GM21717 (cell line): ENCODE measurements at regions not wholly inside any gene's neighbourhood (a gene's known extent, or its start where the extent isn't known, plus 50 kb on each side); places are given as distances from the start of the nearest gene placed in this dataset.
A peak's percentile ranks its signal among the peaks of the same experiment; 100 is the strongest.
"Not testable (repeated sequence)": the region's sequence is repeated elsewhere in the genome, so short reads cannot be mapped to it uniquely, and the experiment has no call there.

ENCODE experiments used
- ATAC-seq: cut with Tn5 transposase; IDR thresholded peaks from one replicate; pipeline ENCODE4 v1.9.1; 2021; ENCODE audit warnings: mild to moderate bottlenecking, moderate library complexity; ENCODE audit not compliant: unreplicated experiment

DNA sequence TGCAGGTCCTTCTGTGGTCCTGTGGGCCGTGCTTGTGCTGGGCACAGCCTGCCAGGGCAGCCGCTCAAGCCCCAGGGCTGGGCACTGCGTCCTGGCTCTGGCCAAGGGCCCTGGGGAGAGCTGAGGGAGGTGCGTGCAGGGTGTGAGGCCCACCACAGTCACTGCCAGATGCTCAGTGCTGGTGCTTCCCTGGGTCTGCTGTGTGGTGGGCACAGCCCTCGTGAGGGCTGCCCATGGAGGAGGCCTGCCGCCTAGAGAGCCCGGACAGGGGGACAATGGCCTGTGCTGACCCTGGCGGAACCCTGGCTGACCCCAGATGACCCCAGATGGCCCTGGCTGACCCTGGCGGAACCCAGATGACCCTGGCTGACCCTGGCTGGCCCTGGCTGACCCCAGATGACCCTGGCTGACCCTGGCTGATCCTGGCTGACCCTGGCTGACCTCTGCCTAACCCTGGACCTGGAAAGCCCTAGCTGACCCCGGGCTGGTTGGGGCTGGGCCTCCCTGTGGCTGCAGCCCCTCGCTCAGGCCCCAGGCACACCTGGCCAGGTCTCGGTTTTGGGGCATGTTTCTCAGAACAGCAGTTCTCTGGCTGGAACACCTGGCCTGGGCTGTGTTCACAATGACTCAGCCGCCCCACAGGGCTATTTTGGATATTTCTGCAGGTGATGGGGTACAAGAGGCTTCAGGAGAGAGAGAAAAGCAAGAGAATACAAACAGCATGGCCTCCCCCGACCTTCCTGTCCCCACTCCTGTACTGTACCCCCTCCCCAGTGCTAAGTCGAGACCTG lies 55.4 kb downstream of the TMEM121 start:
- ATAC-seq: peak; percentile 50

DNA sequence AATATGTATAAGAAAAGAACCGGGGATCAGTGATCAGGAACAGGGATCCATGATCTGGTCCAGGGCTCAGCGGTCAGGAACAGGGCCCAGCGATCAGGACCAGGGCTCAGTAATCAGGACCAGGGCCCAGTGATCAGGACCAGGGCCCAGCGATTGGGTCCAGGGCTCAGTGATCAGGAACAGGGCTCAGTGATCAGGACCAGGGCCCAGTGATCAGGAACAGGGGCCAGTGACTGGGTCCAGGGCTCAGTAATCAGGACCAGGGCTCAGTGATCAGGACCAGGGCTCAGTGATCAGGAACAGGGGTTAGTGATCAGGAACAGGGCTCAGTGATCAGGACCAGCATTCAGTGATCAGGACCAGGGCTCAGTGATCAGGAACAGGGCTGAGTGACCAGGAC lies 56.3 kb downstream of the TMEM121 start:
- ATAC-seq: no peak

DNA sequence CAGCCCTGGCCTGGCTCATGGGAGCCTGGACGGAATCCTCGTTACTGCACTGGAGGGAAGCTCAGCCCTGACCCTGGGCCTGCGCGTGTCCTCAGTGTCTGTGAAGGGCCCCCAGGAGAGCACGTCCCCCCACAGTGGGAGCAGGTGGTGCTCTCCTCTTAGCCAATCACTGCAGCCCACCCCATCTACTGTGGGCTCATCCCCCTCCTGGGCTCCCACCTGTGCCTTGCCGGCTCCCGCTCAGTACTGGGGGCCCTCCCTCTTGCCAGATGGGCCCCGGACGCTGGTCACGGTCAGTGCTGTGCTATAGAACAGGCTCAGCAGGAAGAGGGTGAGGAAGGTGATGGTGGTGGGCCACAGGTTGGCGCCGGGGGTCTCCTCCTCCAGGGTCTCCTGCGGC lies 57.5 kb downstream of the TMEM121 start:
- not testable (repeated sequence) for ATAC-seq

DNA sequence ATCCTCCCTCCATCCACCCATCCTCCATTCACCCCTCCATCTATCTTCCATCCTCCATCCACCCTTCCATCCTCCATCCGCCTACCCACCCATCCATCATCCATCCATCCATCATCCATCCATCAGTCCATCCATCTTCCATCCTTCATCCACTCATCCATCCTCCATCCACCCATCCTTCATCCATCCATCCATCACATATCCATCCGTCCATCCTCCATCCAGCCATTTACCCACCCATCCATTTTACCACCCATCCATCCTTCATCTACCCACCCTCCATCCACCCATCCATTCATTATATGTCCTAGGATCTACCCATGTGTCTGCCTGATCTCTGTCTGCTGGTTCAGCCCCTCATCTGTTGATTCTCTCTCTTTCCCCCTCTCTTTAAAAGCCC lies 58.9 kb downstream of the TMEM121 start:
- not testable (repeated sequence) for ATAC-seq

DNA sequence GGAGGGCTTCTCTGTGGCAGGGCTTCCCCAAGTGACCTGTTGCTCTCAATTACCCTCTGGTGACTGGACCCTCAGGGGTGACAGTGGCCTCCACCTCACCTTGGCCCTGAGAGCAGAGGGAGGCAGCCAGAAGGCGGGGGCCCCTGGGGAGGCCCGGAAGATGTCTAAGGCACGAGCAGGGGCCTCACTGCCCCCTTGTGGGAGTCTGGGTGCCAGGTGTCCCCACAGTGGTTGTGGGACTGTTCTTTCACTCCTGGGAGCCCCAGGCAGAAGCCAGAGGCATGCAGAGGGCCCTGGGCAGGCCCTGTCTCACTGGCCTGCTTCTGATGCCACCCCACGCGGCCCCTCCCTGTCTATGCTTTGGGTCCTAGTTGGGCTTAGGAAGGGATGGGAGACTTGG lies 59.3 kb downstream of the TMEM121 start:
- ATAC-seq: not testable (repeated sequence)

DNA sequence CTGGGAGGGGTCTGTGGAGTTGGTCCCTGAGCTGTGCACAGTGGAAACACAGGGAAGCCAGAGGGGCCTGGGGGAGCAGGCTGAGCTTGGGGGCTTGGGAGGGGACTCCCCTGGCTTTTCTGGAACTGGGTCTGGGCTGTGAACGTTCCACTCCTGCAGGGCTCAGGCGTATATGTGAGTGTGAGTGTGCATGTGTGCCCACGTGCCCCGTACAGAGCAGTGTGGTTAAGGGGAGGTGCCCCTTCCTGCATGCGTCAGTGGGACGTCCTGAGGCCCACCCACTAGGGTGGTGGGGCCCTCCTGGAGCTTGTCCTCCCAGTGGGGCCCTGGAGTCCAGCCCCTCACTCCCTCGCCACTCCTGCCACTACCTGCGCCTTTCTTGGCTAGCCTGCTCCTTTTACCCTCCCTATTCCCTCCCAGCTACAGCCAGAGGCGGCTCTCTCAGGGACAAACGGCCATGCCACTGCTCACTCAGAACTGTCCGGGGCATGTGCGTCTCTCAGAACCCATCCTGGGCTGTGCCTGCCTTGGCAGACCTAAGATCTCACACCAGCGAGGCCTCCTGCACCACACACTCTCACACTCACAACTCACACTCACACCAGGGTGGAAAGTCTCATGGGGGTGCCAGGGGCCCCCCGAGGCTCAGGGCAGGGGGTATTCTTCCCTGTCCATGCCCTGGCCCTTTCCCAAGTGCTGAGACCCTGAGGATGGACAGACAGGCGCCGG lies 59.9 kb downstream of the TMEM121 start:
- not testable (repeated sequence) for ATAC-seq

DNA sequence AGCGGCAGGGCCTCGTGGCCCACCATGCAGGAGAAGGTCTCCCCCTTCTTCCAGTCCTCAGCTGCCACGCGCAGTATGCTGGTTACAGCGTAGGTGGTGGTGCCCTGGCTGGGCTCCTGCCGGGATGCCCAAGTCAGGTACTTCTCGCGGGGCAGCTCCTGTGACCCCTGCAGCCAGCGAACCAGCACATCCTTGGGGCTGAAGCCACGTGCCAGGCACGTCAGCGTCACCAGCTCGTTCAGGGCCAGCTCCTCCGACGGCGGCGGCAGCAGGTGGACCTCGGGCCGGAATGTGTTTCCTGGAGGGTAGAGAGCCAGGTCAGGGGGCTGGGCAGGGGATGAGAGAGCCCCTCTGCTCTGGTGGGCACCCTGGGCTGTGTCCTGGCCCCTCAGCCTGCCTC lies 60.7 kb downstream of the TMEM121 start:
- not testable (repeated sequence) for ATAC-seq

DNA sequence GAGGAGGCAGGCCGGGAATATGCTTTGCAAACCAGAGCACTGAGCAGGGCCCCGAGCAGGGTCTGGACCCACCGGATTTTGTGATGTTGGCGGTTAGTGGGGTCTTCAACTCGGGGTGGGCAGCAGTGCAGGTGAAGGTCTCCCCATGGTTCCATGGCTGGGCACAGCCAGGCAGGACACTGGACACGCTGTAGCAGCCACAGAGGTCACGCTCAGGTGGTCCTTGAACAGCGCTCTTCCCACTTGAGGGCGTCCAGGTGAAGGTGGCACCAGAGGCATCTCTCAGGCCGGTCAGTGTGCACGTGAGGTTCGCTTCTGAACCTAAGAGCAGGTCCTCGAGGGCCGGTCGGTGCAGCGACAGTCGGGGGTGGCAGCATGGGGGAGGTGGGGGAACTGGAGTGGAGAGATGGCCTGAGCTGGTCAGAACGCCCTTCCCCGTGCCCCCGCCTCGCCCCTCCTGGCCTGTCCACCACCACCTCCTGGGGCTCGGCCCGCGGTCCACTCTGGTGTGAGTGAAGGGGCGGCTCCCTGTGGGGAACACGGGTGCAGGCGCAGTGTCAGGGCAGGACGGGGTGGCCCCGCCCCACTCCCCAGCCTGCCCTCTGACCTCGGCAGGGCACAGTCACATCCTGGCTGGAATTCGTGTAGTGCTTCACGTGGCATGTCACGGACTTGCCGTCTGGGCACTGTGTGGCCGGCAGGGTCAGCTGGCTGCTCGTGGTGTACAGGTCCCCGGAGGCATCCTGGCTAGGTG lies 61.3 kb downstream of the TMEM121 start:
- not testable (repeated sequence) for ATAC-seq

DNA sequence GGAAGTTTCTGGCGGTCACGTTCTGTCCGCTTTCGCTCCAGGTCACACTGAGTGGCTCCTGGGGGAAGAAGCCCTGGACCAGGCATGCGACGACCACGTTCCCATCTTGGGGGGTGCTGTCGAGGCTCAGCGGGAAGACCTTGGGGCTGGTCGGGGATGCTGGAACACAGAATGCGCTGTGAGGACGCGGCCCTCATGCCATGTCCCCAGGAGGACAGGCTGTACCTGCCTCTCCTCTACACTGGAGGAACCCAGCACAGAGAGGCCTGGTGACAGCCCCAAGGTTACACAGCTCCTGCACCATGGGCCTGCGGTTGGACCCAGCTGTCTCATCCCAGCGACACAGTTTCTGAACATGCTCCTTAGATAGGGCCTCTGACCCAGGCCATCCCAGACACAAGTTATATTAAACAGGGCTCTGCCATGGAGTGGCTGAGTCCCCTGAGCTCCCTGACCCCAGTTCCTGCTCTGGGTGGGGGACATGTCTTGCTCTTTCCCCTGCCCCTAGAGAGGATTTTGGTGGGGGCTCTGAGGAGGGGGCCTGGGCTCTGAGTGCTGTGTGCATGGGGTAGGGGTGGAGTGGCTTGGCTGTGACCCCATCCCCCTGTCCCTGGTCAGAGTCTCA lies 62.0 kb downstream of the TMEM121 start:
- no peak for ATAC-seq

DNA sequence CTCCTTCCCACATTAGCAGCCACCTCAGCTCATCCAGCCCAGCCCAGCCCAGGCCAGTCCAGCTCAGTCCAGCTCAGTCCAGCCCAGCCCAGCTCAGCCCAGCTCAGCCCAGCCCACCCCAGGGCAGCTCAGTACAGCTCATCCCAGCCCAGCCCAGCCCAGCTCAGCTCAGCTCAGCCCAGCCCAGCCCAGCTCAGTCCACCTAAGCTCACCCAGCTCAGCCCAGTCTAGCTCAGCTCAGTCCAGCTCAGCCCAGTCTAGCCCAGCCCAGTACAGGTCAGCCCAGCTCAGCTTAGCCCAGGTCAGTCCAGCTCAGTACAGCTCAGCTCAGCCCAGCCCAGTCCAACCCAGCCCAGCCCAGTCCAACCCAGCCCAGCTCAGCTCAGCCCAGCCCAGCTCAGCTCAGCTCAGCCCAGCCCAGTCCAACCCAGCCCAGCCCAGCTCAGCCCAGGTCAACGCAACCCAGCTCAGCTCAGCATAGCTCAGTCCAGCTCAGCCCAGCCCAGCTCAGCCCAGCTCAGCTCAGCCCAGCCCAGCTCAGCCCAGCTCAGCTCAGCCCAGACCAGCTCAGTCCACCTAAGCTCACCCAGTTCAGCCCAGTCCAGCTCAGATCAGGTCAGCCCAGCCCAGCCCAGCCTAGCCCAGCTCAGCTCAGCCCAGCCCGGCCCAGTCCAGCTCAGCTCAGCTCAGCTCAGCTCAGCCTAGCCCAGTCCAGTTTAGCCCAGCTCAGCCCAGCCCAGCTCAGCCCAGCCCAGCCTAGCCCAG lies 63.0 kb downstream of the TMEM121 start:
- ATAC-seq: no peak

DNA sequence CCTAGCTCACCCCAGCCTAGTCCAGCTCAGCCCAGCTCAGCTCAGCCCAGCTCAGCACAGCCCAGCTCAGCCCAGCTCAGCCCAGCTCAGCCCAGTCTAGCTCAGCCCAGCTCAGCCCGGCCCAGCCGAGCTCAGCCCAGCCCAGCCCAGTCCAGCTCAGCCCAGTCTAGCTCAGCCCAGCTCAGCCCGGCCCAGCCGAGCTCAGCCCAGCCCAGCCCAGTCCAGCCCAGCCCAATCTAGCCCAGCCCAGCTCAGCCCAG lies 63.5 kb downstream of the TMEM121 start:
- ATAC-seq: not testable (repeated sequence)

DNA sequence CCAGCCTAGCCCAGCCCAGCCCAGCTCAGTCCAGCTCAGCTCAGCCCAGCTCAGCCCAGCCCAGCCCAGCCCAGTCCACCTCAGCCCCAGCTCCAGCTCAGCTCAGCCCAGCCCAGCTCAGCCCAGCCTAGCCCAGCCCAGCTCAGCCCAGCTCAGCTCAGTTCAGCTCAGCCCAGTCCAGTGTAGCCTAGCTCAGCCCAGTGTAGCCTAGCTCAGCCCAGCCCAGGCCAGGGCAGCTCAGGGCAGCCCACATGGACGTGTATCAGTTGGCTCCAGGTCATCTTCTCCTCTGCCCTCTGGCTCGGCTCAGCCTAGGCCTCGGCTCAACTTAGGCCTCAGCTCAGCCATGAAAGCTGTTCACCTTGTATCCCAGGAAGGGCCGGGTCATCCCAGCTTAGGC lies 64.7 kb downstream of the TMEM121 start:
- ATAC-seq: no peak

DNA sequence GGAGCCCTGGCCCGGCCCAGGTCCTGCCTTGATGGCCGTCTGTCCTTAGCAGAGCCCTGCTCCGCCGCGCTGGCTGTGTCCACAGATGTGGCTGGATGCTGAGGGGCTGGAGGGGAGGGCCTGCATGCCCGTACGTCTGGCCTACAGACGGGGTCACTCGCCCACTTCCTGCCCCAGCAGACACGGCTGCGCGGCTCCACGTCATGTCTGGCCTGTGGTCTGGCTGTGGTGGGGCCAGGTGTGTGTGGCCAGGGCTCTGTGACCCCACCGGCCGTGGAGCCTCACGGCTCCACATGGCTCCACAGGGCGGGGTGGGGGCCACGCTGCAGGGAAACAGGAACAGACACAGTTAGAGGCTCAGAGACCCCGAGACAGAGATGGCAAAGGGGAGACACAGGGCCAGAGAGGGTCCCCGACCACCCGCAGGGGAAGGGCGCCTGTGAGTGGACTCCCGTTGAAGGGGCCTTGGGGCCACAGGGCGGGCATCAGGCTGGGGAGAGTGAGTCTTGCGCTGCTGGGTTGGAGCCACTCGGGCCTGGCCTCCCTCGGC lies 65.5 kb downstream of the TMEM121 start:
- not testable (repeated sequence) for ATAC-seq

DNA sequence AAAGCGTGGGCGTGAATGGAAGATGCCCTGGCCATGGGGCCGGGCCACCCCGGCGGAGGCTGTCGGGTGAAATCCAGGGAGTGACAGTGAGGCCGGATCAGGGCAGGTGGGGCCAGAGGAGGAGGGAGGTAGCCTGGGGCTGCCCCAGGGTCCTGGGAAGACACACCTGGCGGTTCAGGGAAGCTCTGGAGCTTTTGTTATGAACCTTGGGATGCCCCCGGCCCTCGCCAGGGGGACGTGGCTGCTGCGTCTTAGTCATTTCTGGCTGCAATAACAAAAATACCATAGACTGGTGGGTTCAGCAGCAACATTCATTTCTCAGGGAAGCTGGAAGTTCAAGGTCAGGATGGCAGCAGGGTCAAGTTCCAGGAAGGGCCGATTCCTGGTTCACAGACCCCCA lies 66.3 kb downstream of the TMEM121 start:
- not testable (repeated sequence) for ATAC-seq

DNA sequence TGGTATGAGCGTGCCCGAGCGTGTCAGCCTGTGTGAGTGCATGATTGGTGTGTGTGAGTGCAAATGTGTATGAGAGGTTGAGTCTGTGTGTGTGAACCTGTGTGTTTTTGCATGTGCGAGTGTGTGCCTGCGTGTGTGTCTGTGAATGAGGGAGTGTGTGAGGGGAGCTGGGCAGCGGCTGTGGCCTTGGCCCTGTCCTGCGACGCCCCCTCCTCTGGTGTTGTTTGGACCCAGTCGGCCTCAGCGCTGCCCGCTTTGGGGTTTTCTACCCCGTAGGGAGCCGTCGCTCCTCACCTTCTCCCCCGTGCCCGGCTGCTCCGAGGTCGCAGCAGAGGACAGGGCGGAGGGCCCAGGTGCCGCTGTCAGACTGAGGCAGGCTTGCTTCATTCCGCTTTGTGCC lies 69.0 kb downstream of the TMEM121 start:
- not testable (repeated sequence) for ATAC-seq

DNA sequence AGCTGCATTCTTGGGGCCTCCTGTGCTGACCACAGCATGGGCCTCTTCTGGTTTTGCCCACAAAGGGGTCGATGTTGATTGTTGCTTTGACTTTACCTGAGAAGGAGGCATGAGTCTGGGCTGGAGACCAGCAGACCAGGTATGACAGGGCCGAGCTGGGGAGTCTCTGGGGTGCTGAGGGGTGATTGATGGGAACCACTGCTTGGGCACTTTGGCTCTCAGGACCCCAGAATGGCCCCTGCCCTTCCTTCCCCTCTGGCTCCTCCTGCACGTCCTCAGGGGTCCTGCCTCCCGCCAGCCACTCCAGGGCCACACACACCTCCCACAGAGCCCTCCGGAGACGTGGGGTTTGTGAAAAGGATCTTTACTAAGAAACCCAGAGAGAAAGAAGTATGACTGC lies 70.0 kb downstream of the TMEM121 start:
- ATAC-seq: not testable (repeated sequence)

DNA sequence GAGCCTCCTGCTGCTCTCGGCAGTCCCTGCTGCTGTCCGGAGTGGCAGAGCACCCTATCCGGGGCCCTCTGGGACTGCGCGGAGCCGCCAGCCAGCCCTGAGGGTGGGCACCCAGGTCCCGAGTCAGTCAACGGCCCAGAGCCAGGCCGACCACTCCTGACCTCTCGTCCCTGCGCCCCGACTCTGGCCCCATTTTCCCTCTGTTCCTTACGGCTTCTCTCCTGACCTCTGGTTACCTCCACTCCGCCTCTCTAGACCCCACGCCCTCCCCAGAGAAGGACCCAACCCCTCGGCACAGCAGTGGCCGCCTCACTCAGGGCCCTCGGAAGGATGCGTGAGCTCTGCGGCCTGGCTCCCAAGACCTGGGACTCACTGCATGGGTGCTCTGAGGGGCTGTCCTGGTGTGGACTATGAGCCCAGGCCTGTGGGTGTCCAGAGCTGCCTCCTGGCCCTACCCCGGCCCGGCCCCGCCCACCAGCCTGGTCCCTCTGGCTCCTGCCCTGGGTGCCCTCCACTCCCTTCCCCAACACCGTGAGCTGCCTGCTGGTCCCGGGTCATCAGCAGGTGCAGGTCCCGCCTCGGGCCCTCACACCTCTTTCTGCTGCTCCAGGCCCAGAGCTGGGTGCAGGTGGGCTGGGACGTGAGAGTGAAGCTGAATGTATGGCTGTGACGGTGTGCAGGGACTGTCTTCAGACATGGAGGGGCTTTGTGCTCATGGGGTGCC lies 71.8 kb downstream of the TMEM121 start:
- ATAC-seq: not testable (repeated sequence)

DNA sequence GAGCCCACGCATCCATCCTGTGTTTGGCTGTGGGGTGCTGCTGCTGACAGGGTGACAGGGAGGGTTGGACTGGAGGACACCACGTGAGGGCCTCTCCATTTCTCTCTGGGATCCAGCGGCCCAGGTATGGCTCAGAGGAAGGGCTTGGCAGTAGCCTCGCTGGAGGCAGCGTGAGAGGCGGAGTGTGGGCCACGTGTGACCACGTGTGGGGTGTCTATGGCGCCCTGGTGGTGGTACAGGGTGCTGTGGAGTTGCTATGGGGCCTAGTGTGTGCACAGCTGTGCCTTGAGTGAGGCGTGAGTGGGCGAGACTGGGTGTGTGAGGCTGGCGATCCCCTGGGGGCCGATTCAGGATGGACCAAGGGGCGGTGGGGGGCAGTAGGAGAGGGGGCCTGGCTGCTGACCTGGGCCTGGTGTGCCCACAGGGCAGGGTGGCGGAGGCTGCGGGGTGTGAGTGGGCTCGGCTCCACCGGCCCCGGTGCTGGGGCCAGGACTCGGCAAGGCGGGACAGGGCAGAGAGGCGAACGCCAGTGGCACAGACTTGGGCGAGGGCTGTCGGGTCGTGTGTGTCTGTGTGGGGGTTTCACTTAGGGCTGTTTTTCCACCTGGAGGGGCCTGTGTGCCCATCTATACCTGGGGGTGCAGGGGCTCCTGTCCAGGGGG lies 72.7 kb downstream of the TMEM121 start:
- ATAC-seq: not testable (repeated sequence)
